ENCODE measurements at regions not wholly inside any gene's neighbourhood (a gene's known extent, or its start where the extent isn't known, plus 50 kb on each side); places are given as distances from the start of the nearest gene placed in this dataset.

DNA sequence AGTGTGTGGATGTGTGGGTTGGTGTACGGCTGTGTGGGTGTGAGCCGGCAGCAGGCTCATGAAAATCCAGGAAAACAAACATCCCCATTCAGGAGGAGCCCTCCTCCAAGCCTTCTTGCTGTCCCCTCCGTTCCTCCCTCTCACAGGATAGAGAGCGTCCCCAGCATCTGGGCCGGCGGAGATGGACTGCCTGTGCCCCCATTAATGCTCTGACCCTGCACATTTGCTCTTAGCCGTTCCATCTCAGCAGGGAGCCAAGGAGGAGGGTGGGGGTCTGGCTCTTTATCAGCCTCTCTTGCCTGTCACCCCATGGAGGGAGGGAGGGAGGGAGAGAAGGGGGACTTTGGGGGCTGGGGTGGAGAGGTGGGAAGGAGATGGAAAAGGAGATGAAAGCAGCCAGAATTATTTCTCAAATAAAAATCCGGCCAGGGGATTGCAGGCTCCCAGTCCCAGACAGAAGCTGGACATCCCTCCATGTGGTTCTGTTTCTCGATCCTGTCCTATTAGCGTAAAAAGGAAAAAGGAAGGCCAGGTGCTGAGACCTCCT is 240.0 kb upstream of the ZFHX3 start:
- no peak overlapping the region for H3K4me3 ChIP-seq (ENCODE audit: low read length)
- peaks cover 6% of the 10 kb centered on the region for H3K27me3 ChIP-seq (ENCODE audit: control insufficient read depth, insufficient read depth, low read length)
- H3K4me1 ChIP-seq (ENCODE audit: control insufficient read depth, insufficient read depth, low read length) = no peaks in the 10 kb centered on the region
- H3K9me3 ChIP-seq (ENCODE audit: control insufficient read depth, low read length) = no peaks in the 10 kb centered on the region
- H3K36me3 ChIP-seq (ENCODE audit: control insufficient read depth, insufficient read depth, low read length) = no peaks in the 10 kb centered on the region
- no peak overlapping the region for H3K9ac ChIP-seq (ENCODE audit: low read length)

DNA sequence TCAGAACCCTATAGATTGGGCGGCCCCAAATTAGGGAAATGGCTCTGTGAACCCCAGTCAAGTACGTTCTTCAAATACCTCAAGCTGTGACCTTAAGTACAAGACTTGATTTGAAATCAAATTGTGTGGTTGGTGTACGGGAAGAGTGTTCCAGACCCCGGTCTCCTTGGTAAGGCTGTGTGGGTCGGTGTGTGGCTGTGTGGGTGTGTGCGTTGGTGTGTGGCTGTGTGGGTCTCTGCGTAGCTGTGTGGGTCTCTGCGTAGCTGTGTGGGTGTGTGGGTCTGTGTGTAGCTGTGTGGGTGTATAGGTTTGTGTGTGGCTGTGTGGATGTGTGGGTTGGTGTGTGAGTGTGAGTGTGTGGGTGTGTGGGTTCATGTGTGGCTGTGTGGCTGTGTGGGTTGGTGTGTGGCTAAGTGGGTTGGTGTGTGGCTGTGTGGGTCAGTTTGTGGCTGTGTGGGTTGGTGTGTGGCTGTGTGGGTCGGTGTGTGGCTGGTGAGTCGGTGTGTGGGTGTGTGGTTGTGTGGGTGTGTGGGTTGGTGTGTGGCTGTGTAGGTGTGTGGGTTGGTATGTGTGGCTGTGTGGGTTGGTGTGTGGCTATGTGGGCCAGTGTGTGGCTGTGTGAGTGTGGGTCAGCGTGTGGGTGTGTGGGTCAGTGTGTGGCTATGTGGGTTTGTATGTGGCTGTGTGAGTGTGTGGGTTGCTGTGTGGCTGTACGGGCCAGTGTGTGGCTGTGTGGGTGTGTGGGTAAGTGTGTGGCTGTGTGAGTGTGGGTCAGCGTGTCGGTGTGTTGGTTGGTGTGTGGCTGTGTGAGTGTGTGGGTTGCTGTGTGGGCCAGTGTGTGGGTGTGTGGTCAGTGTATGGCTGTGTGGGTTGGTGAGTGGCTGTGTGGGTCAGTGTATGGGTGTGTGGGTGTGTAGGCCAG is 238.7 kb upstream of the ZFHX3 start:
- Histone ChIP-seq H3K4me1 (ENCODE audit: control insufficient read depth, insufficient read depth, low read length) (no peaks in the 10 kb centered on the region), H3K36me3 (ENCODE audit: control insufficient read depth, insufficient read depth, low read length) (no peaks in the 10 kb centered on the region), H3K27me3 (ENCODE audit: control insufficient read depth, insufficient read depth, low read length) (peaks cover 6% of the 10 kb centered on the region), H3K4me3 (ENCODE audit: low read length) (no peak overlapping the region), H3K9ac (ENCODE audit: low read length) (no peak overlapping the region), H3K9me3 (ENCODE audit: control insufficient read depth, low read length) (no peaks in the 10 kb centered on the region)

GRCh38 chr16:73285436-73286201 is 237.7 kb upstream of the ZFHX3 start:
- no peak overlapping the region for H3K9ac ChIP-seq (ENCODE audit: low read length)
- H3K9me3 ChIP-seq (ENCODE audit: control insufficient read depth, low read length) = no peaks in the 10 kb centered on the region
- no peak overlapping the region for H3K4me3 ChIP-seq (ENCODE audit: low read length)
- H3K36me3 ChIP-seq (ENCODE audit: control insufficient read depth, insufficient read depth, low read length) = no peaks in the 10 kb centered on the region
- H3K4me1 ChIP-seq (ENCODE audit: control insufficient read depth, insufficient read depth, low read length) = no peaks in the 10 kb centered on the region
- H3K27me3 ChIP-seq (ENCODE audit: control insufficient read depth, insufficient read depth, low read length) = peaks cover 6% of the 10 kb centered on the region

- no peaks in the 10 kb centered on the region for H3K4me1 ChIP-seq (ENCODE audit: control insufficient read depth, insufficient read depth, low read length)
- no peaks in the 10 kb centered on the region for H3K27me3 ChIP-seq (ENCODE audit: control insufficient read depth, insufficient read depth, low read length)
- no peaks in the 10 kb centered on the region for H3K36me3 ChIP-seq (ENCODE audit: control insufficient read depth, insufficient read depth, low read length)
- H3K9ac ChIP-seq (ENCODE audit: low read length) = no peak overlapping the region
- H3K9me3 ChIP-seq (ENCODE audit: control insufficient read depth, low read length) = no peaks in the 10 kb centered on the region
- H3K4me3 ChIP-seq (ENCODE audit: low read length) = no peak overlapping the region
These were observed 232.5 kb upstream of the ZFHX3 start for GRCh38 chr16:73280388-73280787.

DNA sequence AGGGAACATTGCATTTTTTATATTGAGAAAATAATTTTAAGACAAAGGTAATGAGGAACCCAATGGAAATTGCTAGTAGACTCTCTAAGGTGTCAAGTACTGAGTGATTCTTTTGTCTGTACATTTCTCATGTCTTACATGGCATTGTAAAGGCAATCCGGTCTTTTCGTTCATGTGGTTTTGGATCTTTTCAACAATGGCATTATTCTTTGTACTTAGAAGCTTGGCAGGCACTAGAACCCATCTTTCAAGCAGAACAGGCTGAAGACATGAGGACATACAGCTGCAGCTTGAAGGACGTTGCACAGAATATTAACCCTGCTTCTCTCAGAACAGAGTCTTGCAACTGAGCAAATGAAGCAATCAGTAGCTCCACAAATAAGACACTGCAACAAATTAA is 231.5 kb upstream of the ZFHX3 start:
- H3K36me3 ChIP-seq (ENCODE audit: control insufficient read depth, insufficient read depth, low read length) = no peaks in the 10 kb centered on the region
- no peaks in the 10 kb centered on the region for H3K4me1 ChIP-seq (ENCODE audit: control insufficient read depth, insufficient read depth, low read length)
- H3K27me3 ChIP-seq (ENCODE audit: control insufficient read depth, insufficient read depth, low read length) = no peaks in the 10 kb centered on the region
- H3K9me3 ChIP-seq (ENCODE audit: control insufficient read depth, low read length) = no peaks in the 10 kb centered on the region
- H3K4me3 ChIP-seq (ENCODE audit: low read length) = no peak overlapping the region
- H3K9ac ChIP-seq (ENCODE audit: low read length) = no peak overlapping the region

DNA sequence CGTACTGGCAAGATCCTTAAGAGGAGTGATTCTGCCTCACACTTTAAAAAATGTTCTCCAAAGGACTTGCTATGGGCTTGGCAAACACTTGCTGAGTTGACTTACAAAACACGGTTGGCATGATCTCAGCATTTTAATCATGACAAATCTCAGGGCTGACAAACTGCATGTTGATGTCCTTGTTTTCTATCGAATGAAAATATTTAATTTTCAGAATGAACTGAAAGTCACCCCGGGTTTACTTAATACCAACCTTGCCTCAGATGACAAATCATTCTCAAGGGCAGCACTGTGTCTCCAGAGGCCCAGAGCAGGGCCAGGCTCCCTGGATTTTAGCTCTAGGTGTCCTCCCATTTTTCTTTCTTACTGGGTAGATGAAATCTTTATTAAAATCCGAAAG is 229.1 kb upstream of the ZFHX3 start:
- Histone ChIP-seq H3K4me3 (ENCODE audit: low read length) (no peak overlapping the region), H3K9me3 (ENCODE audit: control insufficient read depth, low read length) (no peaks in the 10 kb centered on the region), H3K27me3 (ENCODE audit: control insufficient read depth, insufficient read depth, low read length) (no peaks in the 10 kb centered on the region), H3K9ac (ENCODE audit: low read length) (no peak overlapping the region), H3K4me1 (ENCODE audit: control insufficient read depth, insufficient read depth, low read length) (no peaks in the 10 kb centered on the region), H3K36me3 (ENCODE audit: control insufficient read depth, insufficient read depth, low read length) (no peaks in the 10 kb centered on the region)

DNA sequence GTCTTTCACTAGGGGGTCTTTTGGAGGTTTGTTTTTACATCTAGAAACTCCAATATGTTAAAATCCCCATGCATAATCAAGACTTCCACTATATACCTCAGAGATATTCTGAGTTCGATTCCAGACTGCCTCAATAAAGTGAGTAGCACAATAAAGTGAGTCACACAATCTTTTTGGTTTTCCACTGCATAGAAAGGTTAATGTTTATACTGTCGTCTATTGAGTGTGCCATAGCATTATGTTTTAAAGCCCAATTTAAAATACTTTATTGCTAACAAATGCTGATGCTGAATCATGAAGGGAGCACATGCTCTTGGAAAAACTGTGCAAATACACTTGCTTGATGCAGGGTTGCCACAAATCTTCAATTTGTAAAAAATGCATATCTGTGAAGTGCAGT is 227.5 kb upstream of the ZFHX3 start:
- Histone ChIP-seq H3K27me3 (ENCODE audit: control insufficient read depth, insufficient read depth, low read length) (no peaks in the 10 kb centered on the region), H3K4me1 (ENCODE audit: control insufficient read depth, insufficient read depth, low read length) (no peaks in the 10 kb centered on the region), H3K9ac (ENCODE audit: low read length) (no peak overlapping the region), H3K4me3 (ENCODE audit: low read length) (no peak overlapping the region), H3K36me3 (ENCODE audit: control insufficient read depth, insufficient read depth, low read length) (no peaks in the 10 kb centered on the region), H3K9me3 (ENCODE audit: control insufficient read depth, low read length) (no peaks in the 10 kb centered on the region)

- H3K4me3 ChIP-seq (ENCODE audit: low read length) = no peak overlapping the region
- H3K9me3 ChIP-seq (ENCODE audit: control insufficient read depth, low read length) = no peaks in the 10 kb centered on the region
- H3K4me1 ChIP-seq (ENCODE audit: control insufficient read depth, insufficient read depth, low read length) = no peaks in the 10 kb centered on the region
- no peaks in the 10 kb centered on the region for H3K27me3 ChIP-seq (ENCODE audit: control insufficient read depth, insufficient read depth, low read length)
- no peak overlapping the region for H3K9ac ChIP-seq (ENCODE audit: low read length)
- no peaks in the 10 kb centered on the region for H3K36me3 ChIP-seq (ENCODE audit: control insufficient read depth, insufficient read depth, low read length)
These were observed 227.1 kb upstream of the ZFHX3 start for GRCh38 chr16:73275024-73275423.

GRCh38 chr16:73274140-73274539 is 226.2 kb upstream of the ZFHX3 start:
- Histone ChIP-seq H3K9ac (ENCODE audit: low read length) (no peak overlapping the region), H3K27me3 (ENCODE audit: control insufficient read depth, insufficient read depth, low read length) (no peaks in the 10 kb centered on the region), H3K4me3 (ENCODE audit: low read length) (no peak overlapping the region), H3K9me3 (ENCODE audit: control insufficient read depth, low read length) (no peaks in the 10 kb centered on the region), H3K4me1 (ENCODE audit: control insufficient read depth, insufficient read depth, low read length) (no peaks in the 10 kb centered on the region), H3K36me3 (ENCODE audit: control insufficient read depth, insufficient read depth, low read length) (no peaks in the 10 kb centered on the region)

- H3K4me1 ChIP-seq (ENCODE audit: control insufficient read depth, insufficient read depth, low read length) = no peaks in the 10 kb centered on the region
These were observed 220.6 kb upstream of the ZFHX3 start for GRCh38 chr16:73268366-73268993.

GRCh38 chr16:73265935-73266334 is 218.0 kb upstream of the ZFHX3 start:
- Histone ChIP-seq H3K4me1 (ENCODE audit: control insufficient read depth, insufficient read depth, low read length) (no peaks in the 10 kb centered on the region), H3K9ac (ENCODE audit: low read length) (no peak overlapping the region), H3K27me3 (ENCODE audit: control insufficient read depth, insufficient read depth, low read length) (peaks cover 6% of the 10 kb centered on the region), H3K4me3 (ENCODE audit: low read length) (no peak overlapping the region), H3K36me3 (ENCODE audit: control insufficient read depth, insufficient read depth, low read length) (no peaks in the 10 kb centered on the region), H3K9me3 (ENCODE audit: control insufficient read depth, low read length) (no peaks in the 10 kb centered on the region)

More at GRCh38 chr16:73268366-73268993, 220.6 kb upstream of the ZFHX3 start:
- no peak overlapping the region for H3K9ac ChIP-seq (ENCODE audit: low read length)
- peaks cover 6% of the 10 kb centered on the region for H3K27me3 ChIP-seq (ENCODE audit: control insufficient read depth, insufficient read depth, low read length)
- H3K4me3 ChIP-seq (ENCODE audit: low read length) = no peak overlapping the region
- H3K9me3 ChIP-seq (ENCODE audit: control insufficient read depth, low read length) = no peaks in the 10 kb centered on the region
- no peaks in the 10 kb centered on the region for H3K36me3 ChIP-seq (ENCODE audit: control insufficient read depth, insufficient read depth, low read length)
